ENCODE measurements at regions not wholly inside any gene's neighbourhood (a gene's known extent, or its start where the extent isn't known, plus 50 kb on each side); places are given as distances from the start of the nearest gene placed in this dataset.

DNA sequence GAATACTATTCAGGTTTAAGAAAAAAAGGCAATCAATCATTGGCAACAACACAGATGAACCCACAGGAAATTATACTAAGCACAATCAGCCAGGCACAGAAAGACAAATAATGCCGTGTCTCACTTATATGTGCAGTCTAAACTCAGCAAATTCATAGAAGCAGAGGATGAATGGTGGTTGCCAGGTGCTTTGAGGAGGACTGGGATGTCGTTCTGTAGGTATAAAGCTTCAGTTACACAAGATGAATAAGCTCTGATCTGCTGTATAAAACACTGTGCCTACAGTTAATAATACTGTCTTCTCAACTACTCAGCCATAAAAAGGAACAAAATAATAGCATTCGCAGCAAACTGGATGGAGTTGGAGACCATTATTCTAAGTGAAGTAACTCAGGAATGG, 324.8 kb upstream of the HSFY2 start:
- peaks cover 0 to 9% (median 0%) of the 10 kb centered on the region in 9 donors for H3K9me3 Mint-ChIP-seq
- H3K27ac Mint-ChIP-seq, result no peak overlapping the region
- H3K4me3 Mint-ChIP-seq, result no peak overlapping the region
- H3K27me3 Mint-ChIP-seq, result peaks cover 0 to 8% (median 0%) of the 10 kb centered on the region in 5 donors
- peaks cover 0 to 4% (median 0%) of the 10 kb centered on the region in 4 donors for H3K4me1 Mint-ChIP-seq
- ATAC-seq (no peak), DNase-seq (no peak)
- POLR2A ChIA-PET, result no interaction called here
- H3K36me3 Mint-ChIP-seq, result no peaks in the 10 kb centered on the region

DNA sequence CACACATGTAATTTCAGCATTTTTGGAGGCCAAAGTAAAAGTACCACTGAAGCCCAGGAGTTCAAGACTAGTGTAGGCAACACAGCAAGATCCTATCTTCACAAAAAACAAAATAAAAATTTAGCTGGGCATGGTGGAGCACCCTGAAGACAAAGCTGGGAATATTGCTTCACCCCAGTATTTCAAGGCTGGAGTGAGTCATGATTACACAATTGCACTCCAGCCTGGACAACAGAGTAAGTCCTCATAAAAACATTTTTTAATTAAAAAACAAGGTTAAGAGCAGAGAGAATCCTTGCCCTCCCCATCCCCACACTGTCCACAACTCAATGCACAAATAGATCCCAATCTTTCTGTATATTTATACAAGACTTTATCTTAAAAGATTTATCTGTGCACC, 321.9 kb upstream of the HSFY2 start:
- no peak for DNase-seq
- Mint-ChIP-seq H3K27ac (no peak overlapping the region), H3K36me3 (no peaks in the 10 kb centered on the region), H3K27me3 (peaks cover 0 to 13% (median 0%) of the 10 kb centered on the region in 5 donors), H3K4me1 (peaks cover 0 to 4% (median 0%) of the 10 kb centered on the region in 4 donors), H3K4me3 (no peak overlapping the region), H3K9me3 (no peaks in the 10 kb centered on the region)
- ATAC-seq, result no peak
- POLR2A ChIA-PET, result no interaction called here

DNA sequence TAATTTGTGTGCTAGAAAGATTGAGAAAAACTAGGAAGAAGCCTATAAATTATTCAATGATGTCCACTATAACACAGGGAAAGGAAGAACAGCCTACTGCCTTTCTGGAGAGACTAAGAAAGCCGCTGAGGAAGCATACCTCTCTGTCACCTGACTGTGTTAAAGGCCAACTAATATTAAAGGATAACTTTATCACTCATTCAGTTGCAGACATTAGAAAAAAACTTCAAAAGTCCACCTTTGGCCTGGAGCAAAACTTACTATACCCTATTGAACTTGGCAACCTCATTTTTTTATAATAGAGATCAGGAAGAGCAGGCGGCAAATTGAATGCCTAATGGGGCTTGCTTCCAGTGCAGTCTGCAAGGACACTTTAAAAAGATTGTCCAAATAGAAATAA, 309.5 kb upstream of the HSFY2 start:
- ATAC-seq (no peak), DNase-seq (no peak)
- Mint-ChIP-seq H3K4me1 (peaks cover 0 to 4% (median 0%) of the 10 kb centered on the region in 4 donors), H3K27me3 (no peaks in the 10 kb centered on the region), H3K27ac (no peak overlapping the region), H3K36me3 (no peaks in the 10 kb centered on the region), H3K9me3 (no peaks in the 10 kb centered on the region), H3K4me3 (no peak overlapping the region)
- POLR2A ChIA-PET, result no interaction called here

DNA sequence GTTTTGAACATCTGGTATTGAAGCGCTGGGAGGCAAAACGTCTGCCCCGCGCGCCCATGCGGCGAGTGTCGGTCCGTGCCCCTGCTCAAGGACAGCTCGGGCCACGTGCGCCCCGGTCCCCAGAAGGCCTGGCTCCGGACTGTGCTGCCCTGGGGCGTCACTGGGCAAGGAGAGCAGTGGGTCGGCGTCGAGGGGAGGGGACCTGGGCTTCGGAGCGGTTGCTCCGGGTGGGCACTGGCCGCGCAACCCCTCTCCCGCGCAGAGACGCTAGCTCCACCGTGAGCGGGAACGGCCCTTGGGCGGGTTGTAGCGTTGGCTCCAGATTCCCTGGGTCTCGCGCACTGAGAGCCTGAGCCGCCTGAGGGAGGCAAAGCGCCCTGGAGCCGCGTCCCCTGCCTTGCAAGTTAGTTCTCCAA, 304.2 kb upstream of the HSFY2 start:
- peaks cover 0 to 13% (median 10%) of the 10 kb centered on the region in 4 donors for H3K4me1 Mint-ChIP-seq
- H3K27ac Mint-ChIP-seq, result peak overlapping the region in 5 of 10 donors; percentile 69 to 96 (median 92)
- ATAC-seq (peak; percentile 40 to 55), DNase-seq (peak in 4 of 10 donors; percentile 5 to 56 (median 11))
- H3K36me3 Mint-ChIP-seq, result peaks cover 0 to 8% (median 0%) of the 10 kb centered on the region in 3 donors
- POLR2A ChIA-PET, result interaction anchor here (1.0 to 1.3 kb wide), 2 partner anchors 70 to 155 kb away, joined by 3 to 6 read pairs; no protein-coding TSS in a partner anchor
- no peaks in the 10 kb centered on the region for H3K27me3 Mint-ChIP-seq
- H3K9me3 Mint-ChIP-seq, result no peaks in the 10 kb centered on the region
- peak overlapping the region in 6 of 10 donors; percentile 92 to 97 (median 93) for H3K4me3 Mint-ChIP-seq

DNA sequence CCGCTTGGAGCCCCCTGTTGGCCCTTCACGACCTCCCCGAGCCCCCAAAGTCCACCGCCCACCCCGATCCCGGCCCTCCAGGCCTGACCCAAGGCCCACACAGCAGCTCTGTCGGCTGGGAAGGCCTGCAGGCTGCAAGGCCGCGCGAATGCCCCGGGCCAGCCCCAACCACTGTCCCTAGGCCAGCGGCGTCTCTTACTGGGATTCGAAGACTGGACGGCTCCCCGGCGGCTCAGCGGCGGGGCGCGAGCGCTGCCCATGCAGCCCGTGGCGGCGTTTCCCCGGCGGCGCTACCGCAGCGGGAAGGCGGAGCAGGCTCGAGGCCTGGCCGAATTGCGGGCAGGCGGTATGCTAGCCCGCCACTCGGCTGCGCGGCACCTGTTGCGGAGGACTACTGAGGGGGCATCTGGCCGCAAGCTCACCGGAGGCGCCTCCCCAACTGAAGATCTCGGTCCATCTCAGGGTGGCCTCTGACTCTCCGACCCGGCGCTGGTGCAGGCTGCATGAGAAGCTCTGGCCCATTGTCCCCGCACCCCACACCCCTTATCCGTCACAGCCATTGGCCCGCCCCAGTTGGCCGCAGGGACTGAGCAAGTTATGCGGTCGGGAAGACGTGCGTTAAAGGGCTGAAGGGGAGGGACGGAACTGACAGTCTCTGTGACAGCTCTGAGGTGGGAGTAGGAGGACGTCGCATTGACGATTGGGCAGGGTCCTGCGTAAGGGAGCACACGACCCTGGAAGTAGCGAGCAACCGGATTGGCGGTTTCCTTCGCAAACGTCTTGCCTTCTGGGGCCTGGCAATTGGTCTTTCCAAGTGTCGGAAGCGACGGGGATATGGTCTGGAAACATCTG, 303.5 kb upstream of the HSFY2 start:
- Mint-ChIP-seq H3K9me3 (no peaks in the 10 kb centered on the region), H3K36me3 (peaks cover 0 to 9% (median 0%) of the 10 kb centered on the region in 3 donors), H3K27me3 (no peaks in the 10 kb centered on the region), H3K4me3 (peak overlapping the region in 6 of 10 donors; percentile 92 to 97 (median 93)), H3K4me1 (peaks cover 0 to 15% (median 11%) of the 10 kb centered on the region in 4 donors), H3K27ac (peak overlapping the region in 5 of 10 donors; percentile 69 to 96 (median 92))
- DNase-seq (peak in 7 of 10 donors; percentile 4 to 81 (median 62)), ATAC-seq (peak; percentile 88 to 90)
- POLR2A ChIA-PET, result interaction anchor here (1.0 to 1.3 kb wide), 3 partner anchors 70 to 155 kb away, joined by 3 to 7 read pairs (median 6); no protein-coding TSS in a partner anchor

DNA sequence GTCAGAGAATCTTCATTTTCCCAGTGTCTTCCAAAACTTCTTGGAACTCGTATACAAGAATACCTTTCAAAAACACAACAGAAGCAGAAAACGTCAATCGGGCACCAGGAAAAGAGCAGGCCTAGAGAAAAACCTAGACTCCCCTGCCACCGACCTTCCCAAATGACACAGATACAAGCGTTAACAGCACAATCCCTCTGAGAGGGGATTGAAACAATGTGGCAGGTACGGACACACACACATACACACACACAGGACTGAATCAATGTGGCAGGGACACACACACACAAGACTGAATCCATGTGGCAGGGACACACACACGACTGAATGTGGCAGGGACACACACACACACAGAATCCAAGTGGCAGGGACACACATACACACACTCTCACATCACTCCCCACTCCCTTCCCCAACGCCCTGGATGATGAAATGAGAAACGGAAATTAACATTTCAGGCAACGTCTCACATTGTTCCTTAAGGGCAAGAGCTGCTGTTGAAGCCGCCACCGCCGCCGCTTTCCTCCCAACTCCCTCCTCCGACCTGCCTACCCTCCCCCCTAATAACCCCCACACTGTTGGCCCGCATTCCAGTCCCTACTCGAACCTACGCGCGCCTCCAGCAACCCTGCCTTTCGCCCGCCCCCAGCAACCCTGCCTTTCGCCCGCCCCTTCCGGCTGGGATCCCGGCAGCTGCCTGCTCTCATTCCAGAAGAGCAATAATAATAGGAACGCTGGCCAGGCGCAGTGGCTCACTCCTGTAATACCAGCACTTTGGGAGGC, 302.1 kb upstream of the HSFY2 start:
- POLR2A ChIA-PET, result interaction anchor here (1.1 kb wide), 1 partner anchor 157 kb away, joined by 7 read pairs; no protein-coding TSS in a partner anchor
- H3K9me3 Mint-ChIP-seq, result no peaks in the 10 kb centered on the region
- peak overlapping the region in 5 of 10 donors; percentile 43 to 96 (median 66) for H3K27ac Mint-ChIP-seq
- no peaks in the 10 kb centered on the region for H3K27me3 Mint-ChIP-seq
- H3K4me1 Mint-ChIP-seq, result peaks cover 0 to 17% (median 14%) of the 10 kb centered on the region in 4 donors
- H3K36me3 Mint-ChIP-seq, result peaks cover 0 to 12% (median 0%) of the 10 kb centered on the region in 3 donors
- peak overlapping the region in 6 of 10 donors; percentile 82 to 94 (median 88) for H3K4me3 Mint-ChIP-seq
- DNase-seq, result peak in 6 of 10 donors; percentile 5 to 61 (median 24)
- peak in 1 of 2 donors; percentile 8 for ATAC-seq

DNA sequence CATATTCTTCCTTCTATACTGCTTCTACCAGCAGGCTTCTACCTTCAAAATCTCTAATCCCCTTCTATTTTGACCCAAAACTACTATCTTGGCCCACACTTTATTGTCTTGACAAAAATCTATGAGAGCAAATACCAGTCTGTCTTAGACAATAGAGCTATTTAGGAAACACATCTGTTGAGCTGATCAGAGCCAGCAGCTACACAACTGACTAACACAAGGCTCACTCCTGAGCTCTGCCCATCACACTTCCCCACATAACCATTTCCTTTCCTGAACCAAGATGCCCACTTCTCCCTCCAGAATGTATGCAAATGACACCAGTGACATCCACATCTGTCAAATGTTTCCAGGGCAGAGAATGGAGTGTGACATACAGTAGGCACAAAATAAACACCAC, 293.9 kb upstream of the HSFY2 start:
- Mint-ChIP-seq H3K27ac (no peak overlapping the region), H3K9me3 (no peaks in the 10 kb centered on the region), H3K36me3 (peaks cover 0 to 33% (median 2%) of the 10 kb centered on the region in 3 donors), H3K27me3 (no peaks in the 10 kb centered on the region), H3K4me3 (peak overlapping the region in 1 of 10 donors; percentile 19), H3K4me1 (peaks cover 11 to 46% (median 39%) of the 10 kb centered on the region in 4 donors)
- DNase-seq, result no peak
- POLR2A ChIA-PET, result no interaction called here
- ATAC-seq, result no peak

DNA sequence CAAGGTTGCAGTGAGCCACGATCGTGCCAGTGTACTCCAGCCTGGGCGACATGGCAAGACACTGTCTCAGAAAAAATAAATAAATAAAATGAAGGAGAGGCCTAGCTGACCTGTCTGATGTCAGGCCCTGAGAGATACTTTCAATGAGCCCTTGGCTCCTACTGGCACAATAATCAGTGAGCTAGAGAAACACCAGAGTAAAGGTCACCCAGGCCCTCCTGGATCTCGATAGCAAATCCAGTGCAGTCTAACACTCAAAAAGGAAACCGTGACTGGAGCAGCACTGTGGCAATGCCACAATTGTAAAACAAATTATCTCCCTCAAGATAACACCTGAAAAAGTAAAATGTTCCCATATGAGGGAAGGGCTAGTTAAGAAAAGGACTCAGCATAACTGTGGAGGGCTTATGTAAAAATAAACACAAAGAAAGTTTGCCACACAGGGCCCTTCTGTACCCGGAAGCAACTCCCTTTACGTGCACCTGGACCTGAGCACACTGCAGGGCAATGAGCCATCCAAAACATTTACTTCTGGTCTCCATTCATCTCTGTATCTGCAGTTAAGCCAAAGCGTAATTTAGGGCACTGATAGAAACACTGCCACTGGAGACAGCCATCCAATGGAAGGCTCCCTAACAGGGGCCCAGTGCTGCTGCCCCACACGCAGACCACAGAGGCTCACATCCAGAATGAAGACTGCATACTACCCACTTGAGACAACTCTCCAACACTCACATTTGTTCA, 293.1 kb upstream of the HSFY2 start:
- Mint-ChIP-seq H3K27ac (no peak overlapping the region), H3K4me3 (no peak overlapping the region), H3K9me3 (no peaks in the 10 kb centered on the region), H3K36me3 (peaks cover 0 to 31% (median 2%) of the 10 kb centered on the region in 3 donors), H3K27me3 (no peaks in the 10 kb centered on the region), H3K4me1 (peaks cover 10 to 43% (median 38%) of the 10 kb centered on the region in 4 donors)
- POLR2A ChIA-PET, result no interaction called here
- ATAC-seq, result no peak
- DNase-seq, result no peak

DNA sequence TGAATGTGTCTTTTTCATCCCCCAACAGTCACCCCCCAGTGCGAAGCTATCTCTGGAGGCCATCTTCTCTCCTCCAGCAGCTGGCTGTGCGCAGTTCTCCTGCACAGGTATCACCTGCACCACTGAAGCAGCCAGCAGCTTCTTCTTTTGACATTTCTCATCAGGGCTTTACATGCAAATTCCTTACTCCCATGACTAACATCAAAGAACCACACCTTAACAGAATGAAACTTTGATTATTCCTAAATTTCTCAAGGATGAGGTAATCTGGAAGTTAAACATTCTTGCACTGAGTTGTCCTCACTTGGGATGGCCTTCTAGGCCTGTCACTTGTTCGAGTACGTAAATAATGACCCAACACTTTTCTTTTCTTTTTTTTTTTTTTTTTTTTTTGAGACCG, 291.6 kb upstream of the HSFY2 start:
- Mint-ChIP-seq H3K4me3 (no peak overlapping the region), H3K4me1 (peaks cover 9 to 43% (median 37%) of the 10 kb centered on the region in 4 donors), H3K36me3 (peaks cover 0 to 39% (median 2%) of the 10 kb centered on the region in 3 donors), H3K27ac (peak overlapping the region in 2 of 10 donors; percentile 19 to 56), H3K9me3 (no peaks in the 10 kb centered on the region), H3K27me3 (no peaks in the 10 kb centered on the region)
- DNase-seq (no peak), ATAC-seq (no peak)
- POLR2A ChIA-PET, result no interaction called here

DNA sequence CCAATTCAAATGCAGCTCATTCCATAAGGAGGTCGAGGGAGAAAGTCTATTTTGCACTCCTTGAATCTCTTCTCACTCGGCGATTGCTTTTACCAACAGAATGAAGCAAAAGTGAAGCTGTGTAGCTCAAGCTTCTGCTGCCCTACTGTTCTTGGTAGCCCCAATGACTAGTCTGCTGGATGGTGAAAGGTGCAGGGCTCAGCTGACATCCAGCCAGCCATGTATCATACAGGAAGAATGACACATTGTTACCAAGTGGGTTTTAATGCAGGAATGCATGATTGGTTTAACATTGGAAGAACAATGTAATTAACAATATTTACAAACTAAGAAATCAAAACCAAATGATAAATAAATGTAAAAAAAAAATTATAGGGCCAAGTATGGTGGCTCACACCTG, 286.2 kb upstream of the HSFY2 start:
- Mint-ChIP-seq H3K4me1 (peaks cover 6 to 25% (median 20%) of the 10 kb centered on the region in 4 donors), H3K27me3 (no peaks in the 10 kb centered on the region), H3K27ac (no peak overlapping the region), H3K36me3 (peaks cover 0 to 46% (median 2%) of the 10 kb centered on the region in 3 donors), H3K4me3 (no peak overlapping the region), H3K9me3 (no peaks in the 10 kb centered on the region)
- DNase-seq, result no peak
- POLR2A ChIA-PET, result no interaction called here
- ATAC-seq, result no peak

DNA sequence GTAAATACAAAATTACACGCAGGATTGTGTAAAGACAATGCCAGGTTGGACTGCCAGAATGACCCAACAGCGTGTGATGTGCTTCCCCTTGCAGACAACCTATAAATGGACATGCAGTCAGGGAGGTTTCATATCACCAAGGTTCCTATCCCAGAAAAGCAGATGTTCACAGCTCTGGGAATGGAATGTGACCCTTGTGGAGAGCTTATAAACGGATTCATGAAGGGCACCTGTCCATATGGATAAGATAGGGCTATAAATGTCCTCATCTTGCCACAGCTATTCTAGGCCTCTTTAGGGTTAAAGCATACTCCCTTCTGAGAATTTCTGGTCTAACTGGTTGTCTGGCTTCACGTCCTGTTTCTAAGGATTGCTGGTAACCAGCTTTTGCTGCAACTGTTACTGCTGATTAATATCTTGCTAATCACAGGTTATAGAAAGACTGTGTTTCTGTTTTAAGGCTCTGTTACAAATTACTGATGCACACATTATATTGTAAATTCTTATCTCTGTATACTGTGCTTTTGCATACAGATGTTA, 285.4 kb upstream of the HSFY2 start:
- POLR2A ChIA-PET, result interaction anchor here (0.7 kb wide), 1 partner anchor 29 kb away, joined by 4 read pairs; no protein-coding TSS in a partner anchor
- ATAC-seq (no peak), DNase-seq (no peak)
- H3K36me3 Mint-ChIP-seq, result peaks cover 0 to 44% (median 2%) of the 10 kb centered on the region in 3 donors
- H3K4me3 Mint-ChIP-seq, result no peak overlapping the region
- H3K27ac Mint-ChIP-seq, result no peak overlapping the region
- peaks cover 6 to 24% (median 16%) of the 10 kb centered on the region in 4 donors for H3K4me1 Mint-ChIP-seq
- H3K9me3 Mint-ChIP-seq, result no peaks in the 10 kb centered on the region
- H3K27me3 Mint-ChIP-seq, result no peaks in the 10 kb centered on the region

DNA sequence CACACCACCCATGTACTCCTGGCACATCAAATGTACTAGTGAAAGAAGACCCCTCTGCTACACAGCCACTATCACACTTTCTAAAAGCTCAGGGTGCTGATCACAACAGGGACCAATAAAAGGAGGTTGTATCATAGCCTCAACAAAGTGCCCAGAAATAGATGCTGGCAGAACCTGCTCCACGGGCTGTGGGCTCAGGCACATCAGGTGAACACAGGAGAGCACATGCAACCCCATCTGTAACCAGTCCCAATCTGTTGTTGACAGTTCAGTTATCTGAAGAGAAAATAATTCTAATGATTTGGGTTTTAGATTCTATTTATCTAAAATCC, 282.6 kb upstream of the HSFY2 start:
- POLR2A ChIA-PET, result no interaction called here
- H3K36me3 Mint-ChIP-seq, result peaks cover 0 to 36% (median 2%) of the 10 kb centered on the region in 3 donors
- no peaks in the 10 kb centered on the region for H3K27me3 Mint-ChIP-seq
- peak overlapping the region in 1 of 10 donors; percentile 53 for H3K27ac Mint-ChIP-seq
- DNase-seq (no peak), ATAC-seq (no peak)
- H3K4me3 Mint-ChIP-seq, result no peak overlapping the region
- no peaks in the 10 kb centered on the region for H3K9me3 Mint-ChIP-seq
- H3K4me1 Mint-ChIP-seq, result peaks cover 1 to 24% (median 15%) of the 10 kb centered on the region in 4 donors

Data from naive thymus-derived CD8-positive, alpha-beta T cell (primary cell).